GM13977 (cell line): ENCODE measurements at regions not wholly inside any gene's neighbourhood (a gene's known extent, or its start where the extent isn't known, plus 50 kb on each side); places are given as distances from the start of the nearest gene placed in this dataset.

Experiments
- DNase-seq: peaks from one replicate; pipeline ENCODE4 v3.0.0; 2012; ENCODE audit warnings: low spot score
- in situ Hi-C: fragments of 300-500 bp; cut with MboI; formaldehyde crosslinking; loops from one replicate; pipeline ENCODE4 v1.12.0; 2022; ENCODE audit warnings: low sequenced_read_pairs, low pct_unique_long_range_greater_than_20kb, mixed read lengths, inconsistent platforms; ENCODE audit not compliant: unreplicated experiment
- TF ChIP-seq, protein P1 (sequence below): IDR thresholded peaks from 2 replicates; pipeline ENCODE4 v1.5.1; 2012; ENCODE audit warnings: mild to moderate bottlenecking, control low read depth; ENCODE audit not compliant: insufficient read depth; ENCODE audit errors: extremely low read depth, missing control alignments

GRCh38 chr4:180932370-180933001 lies 1310.7 kb upstream of the TENM3 start:
- in situ Hi-C loops = no loop called here
- DNase-seq = no peak
- TF ChIP-seq, protein P1, sequence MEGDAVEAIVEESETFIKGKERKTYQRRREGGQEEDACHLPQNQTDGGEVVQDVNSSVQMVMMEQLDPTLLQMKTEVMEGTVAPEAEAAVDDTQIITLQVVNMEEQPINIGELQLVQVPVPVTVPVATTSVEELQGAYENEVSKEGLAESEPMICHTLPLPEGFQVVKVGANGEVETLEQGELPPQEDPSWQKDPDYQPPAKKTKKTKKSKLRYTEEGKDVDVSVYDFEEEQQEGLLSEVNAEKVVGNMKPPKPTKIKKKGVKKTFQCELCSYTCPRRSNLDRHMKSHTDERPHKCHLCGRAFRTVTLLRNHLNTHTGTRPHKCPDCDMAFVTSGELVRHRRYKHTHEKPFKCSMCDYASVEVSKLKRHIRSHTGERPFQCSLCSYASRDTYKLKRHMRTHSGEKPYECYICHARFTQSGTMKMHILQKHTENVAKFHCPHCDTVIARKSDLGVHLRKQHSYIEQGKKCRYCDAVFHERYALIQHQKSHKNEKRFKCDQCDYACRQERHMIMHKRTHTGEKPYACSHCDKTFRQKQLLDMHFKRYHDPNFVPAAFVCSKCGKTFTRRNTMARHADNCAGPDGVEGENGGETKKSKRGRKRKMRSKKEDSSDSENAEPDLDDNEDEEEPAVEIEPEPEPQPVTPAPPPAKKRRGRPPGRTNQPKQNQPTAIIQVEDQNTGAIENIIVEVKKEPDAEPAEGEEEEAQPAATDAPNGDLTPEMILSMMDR = no peak

DNA sequence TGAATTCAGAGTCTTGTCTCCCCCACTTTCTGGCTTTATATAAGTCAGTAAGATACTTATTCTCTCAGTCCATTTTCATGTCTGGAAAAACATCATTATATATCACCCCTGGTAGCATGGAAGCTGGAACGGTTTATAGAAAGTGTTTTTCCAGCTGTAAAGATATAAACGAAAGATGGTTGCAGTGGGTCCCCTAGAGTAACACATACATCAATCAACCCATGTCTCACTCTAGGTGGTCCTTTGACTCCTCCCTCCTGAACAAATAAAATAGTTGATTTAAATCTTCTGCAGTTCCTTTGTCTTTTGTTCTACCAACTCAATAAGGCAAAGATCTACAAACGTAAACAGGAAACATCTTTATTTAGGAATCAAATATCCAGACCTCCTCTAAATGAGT lies 1306.1 kb upstream of the TENM3 start:
- in situ Hi-C loops = no loop called here
- TF ChIP-seq, protein P1 = no peak
- no peak for DNase-seq

DNA sequence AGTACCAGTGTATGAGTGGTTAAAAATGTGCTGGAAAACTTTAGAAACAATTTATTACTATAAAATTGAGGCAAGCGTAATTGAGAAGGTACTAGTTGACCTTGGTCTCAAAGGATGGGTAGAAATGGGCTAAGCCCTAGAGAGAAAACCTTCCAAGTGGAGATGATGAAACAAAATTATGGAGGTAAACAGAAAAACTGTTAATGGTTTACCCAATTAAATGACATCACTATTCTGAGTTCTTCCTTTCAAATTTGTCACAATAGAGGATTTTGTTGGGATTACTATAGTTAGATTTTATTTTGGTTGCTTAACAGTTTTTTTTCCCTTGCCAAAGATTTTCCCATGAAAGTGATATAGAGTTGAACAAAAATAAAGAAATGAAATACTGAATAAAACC lies 1302.5 kb upstream of the TENM3 start:
- in situ Hi-C loops = no loop called here
- no peak for DNase-seq
- TF ChIP-seq, protein P1 = no peak

GRCh38 chr4:180942367-180942916 lies 1300.8 kb upstream of the TENM3 start:
- in situ Hi-C loops = no loop called here
- TF ChIP-seq, protein P1 = no peak
- DNase-seq = no peak

- no peak for DNase-seq
- TF ChIP-seq, protein P1 = no peak
- in situ Hi-C loops = no loop called here
Observed at GRCh38 chr4:180946188-180946587, 1297.0 kb upstream of the TENM3 start.

- DNase-seq = no peak
- in situ Hi-C loops = no loop called here
Observed at GRCh38 chr4:180947425-180947824, 1295.8 kb upstream of the TENM3 start.

More at GRCh38 chr4:180947425-180947824, 1295.8 kb upstream of the TENM3 start:
- TF ChIP-seq, protein P1 = no peak
